ENCODE measurements at regions not wholly inside any gene's neighbourhood (a gene's known extent, or its start where the extent isn't known, plus 50 kb on each side); places are given as distances from the start of the nearest gene placed in this dataset.
A peak's percentile ranks its signal among the peaks of the same experiment; 100 is the strongest.
"Not testable (repeated sequence)": the region's sequence is repeated elsewhere in the genome, so short reads cannot be mapped to it uniquely, and the experiment has no call there.

GRCh38 chr3:43814461-43814860 lies 123.7 kb downstream of the ABHD5 start:
- Histone ChIP-seq H3K27me3 (no peaks in the 10 kb centered on the region), H3K4me3 (no peak overlapping the region), H3K9me3 (no peaks in the 10 kb centered on the region), H3K36me3 (no peaks in the 10 kb centered on the region)
- DNase-seq, result no peak

- Histone ChIP-seq H3K27me3 (no peaks in the 10 kb centered on the region), H3K36me3 (no peaks in the 10 kb centered on the region), H3K9me3 (no peaks in the 10 kb centered on the region), H3K4me3 (no peak overlapping the region)
- no peak for DNase-seq
Observed at GRCh38 chr3:43816372-43816771, 125.6 kb downstream of the ABHD5 start.

GRCh38 chr3:43817064-43817463 lies 126.3 kb downstream of the ABHD5 start:
- no peak for DNase-seq
- Histone ChIP-seq H3K9me3 (no peaks in the 10 kb centered on the region), H3K4me3 (no peak overlapping the region), H3K36me3 (no peaks in the 10 kb centered on the region), H3K27me3 (no peaks in the 10 kb centered on the region)

- Histone ChIP-seq H3K4me3 (no peak overlapping the region), H3K36me3 (no peaks in the 10 kb centered on the region), H3K9me3 (no peaks in the 10 kb centered on the region), H3K27me3 (no peaks in the 10 kb centered on the region)
- no peak for DNase-seq
Observed at GRCh38 chr3:43817825-43818224, 127.1 kb downstream of the ABHD5 start.

GRCh38 chr3:43818229-43818628 lies 127.5 kb downstream of the ABHD5 start:
- no peak for DNase-seq
- no peaks in the 10 kb centered on the region for H3K9me3 ChIP-seq
- no peaks in the 10 kb centered on the region for H3K27me3 ChIP-seq
- H3K36me3 ChIP-seq, result no peaks in the 10 kb centered on the region
- H3K4me3 ChIP-seq, result no peak overlapping the region

GRCh38 chr3:43838009-43838758 lies 147.4 kb downstream of the ABHD5 start:
- no peak for DNase-seq
- no peaks in the 10 kb centered on the region for H3K9me3 ChIP-seq
- H3K36me3 ChIP-seq, result no peaks in the 10 kb centered on the region
- no peaks in the 10 kb centered on the region for H3K27me3 ChIP-seq
- H3K4me3 ChIP-seq, result no peak overlapping the region

- DNase-seq, result no peak
- Histone ChIP-seq H3K27me3 (no peaks in the 10 kb centered on the region), H3K4me3 (no peak overlapping the region), H3K9me3 (no peaks in the 10 kb centered on the region), H3K36me3 (no peaks in the 10 kb centered on the region)
Observed at GRCh38 chr3:43838877-43839276, 148.1 kb downstream of the ABHD5 start.

GRCh38 chr3:43843386-43843785 lies 152.6 kb downstream of the ABHD5 start:
- H3K36me3 ChIP-seq, result no peaks in the 10 kb centered on the region
- no peak overlapping the region for H3K4me3 ChIP-seq
- DNase-seq, result no peak
- no peaks in the 10 kb centered on the region for H3K27me3 ChIP-seq
- no peaks in the 10 kb centered on the region for H3K9me3 ChIP-seq

- Histone ChIP-seq H3K4me3 (no peak overlapping the region), H3K27me3 (no peaks in the 10 kb centered on the region), H3K36me3 (no peaks in the 10 kb centered on the region), H3K9me3 (no peaks in the 10 kb centered on the region)
- DNase-seq, result no peak
Observed at GRCh38 chr3:43844757-43845156, 154.0 kb downstream of the ABHD5 start.

GRCh38 chr3:43845553-43845952 lies 154.8 kb downstream of the ABHD5 start:
- not testable (repeated sequence) for H3K9me3 ChIP-seq, H3K27me3 ChIP-seq, H3K36me3 ChIP-seq, DNase-seq, H3K4me3 ChIP-seq

GRCh38 chr3:43852066-43852465 lies 161.3 kb downstream of the ABHD5 start:
- Histone ChIP-seq H3K4me3 (no peak overlapping the region), H3K9me3 (no peaks in the 10 kb centered on the region), H3K27me3 (no peaks in the 10 kb centered on the region), H3K36me3 (no peaks in the 10 kb centered on the region)
- no peak for DNase-seq

- Histone ChIP-seq H3K27me3 (no peaks in the 10 kb centered on the region), H3K4me3 (no peak overlapping the region), H3K36me3 (no peaks in the 10 kb centered on the region), H3K9me3 (no peaks in the 10 kb centered on the region)
- no peak for DNase-seq
Observed at GRCh38 chr3:43854283-43854682, 163.5 kb downstream of the ABHD5 start.

GRCh38 chr3:43854916-43855315 lies 164.2 kb downstream of the ABHD5 start:
- Histone ChIP-seq H3K4me3 (no peak overlapping the region), H3K9me3 (no peaks in the 10 kb centered on the region), H3K27me3 (no peaks in the 10 kb centered on the region), H3K36me3 (no peaks in the 10 kb centered on the region)
- DNase-seq, result no peak

- Histone ChIP-seq H3K9me3 (no peaks in the 10 kb centered on the region), H3K36me3 (no peaks in the 10 kb centered on the region), H3K27me3 (no peaks in the 10 kb centered on the region), H3K4me3 (no peak overlapping the region)
- DNase-seq, result peak; percentile 52
Observed at GRCh38 chr3:43855674-43856299, 165.0 kb downstream of the ABHD5 start.

- DNase-seq, result no peak
Observed at GRCh38 chr3:43856351-43856750, 165.6 kb downstream of the ABHD5 start.

GRCh38 chr3:43856761-43857160 lies 166.0 kb downstream of the ABHD5 start:
- Histone ChIP-seq H3K4me3 (no peak overlapping the region), H3K27me3 (no peaks in the 10 kb centered on the region), H3K36me3 (no peaks in the 10 kb centered on the region), H3K9me3 (no peaks in the 10 kb centered on the region)
- DNase-seq, result no peak

More at GRCh38 chr3:43856351-43856750, 165.6 kb downstream of the ABHD5 start:
- Histone ChIP-seq H3K36me3 (no peaks in the 10 kb centered on the region), H3K4me3 (no peak overlapping the region), H3K27me3 (no peaks in the 10 kb centered on the region), H3K9me3 (no peaks in the 10 kb centered on the region)

- Histone ChIP-seq H3K4me3 (no peak overlapping the region), H3K27me3 (no peaks in the 10 kb centered on the region), H3K9me3 (no peaks in the 10 kb centered on the region), H3K36me3 (no peaks in the 10 kb centered on the region)
- DNase-seq, result no peak
Observed at GRCh38 chr3:43857361-43858293, 166.9 kb downstream of the ABHD5 start.
